Esophagus muscularis mucosa (tissue), 3 donors: ENCODE measurements at regions not wholly inside any gene's neighbourhood (a gene's known extent, or its start where the extent isn't known, plus 50 kb on each side); places are given as distances from the start of the nearest gene placed in this dataset.

ENCODE experiments used
- CTCF ChIP-seq, 3 experiments: fragments of 200-600 bp in 2 of 3; fragments of 450-650 bp in 1 of 3; sonication (generic) in 2 of 3; IDR thresholded peaks; one replicate each; pipeline ENCODE4 v1.5.1; 2017 to 2019; ENCODE audit warnings: antibody characterized with exemption in 3 of 3, mild to moderate bottlenecking in 2 of 3, moderate library complexity in 1 of 3
- POLR2A ChIP-seq: fragments of 450-650 bp; IDR thresholded peaks from one replicate; pipeline ENCODE4 v1.6.1; 2017; ENCODE audit warnings: antibody characterized with exemption, moderate library complexity, mild to moderate bottlenecking, low read depth

- no peak for TF ChIP-seq POLR2A
- no peak for TF ChIP-seq CTCF (IDR thresholded peaks at IDR 0.05)
These were observed 209.0 kb upstream of the SAMSN1 start for GRCh38 chr21:14755086-14755485.
